Daoy (cell line): ENCODE measurements at regions not wholly inside any gene's neighbourhood (a gene's known extent, or its start where the extent isn't known, plus 50 kb on each side); places are given as distances from the start of the nearest gene placed in this dataset.
"Not testable (repeated sequence)": the region's sequence is repeated elsewhere in the genome, so short reads cannot be mapped to it uniquely, and the experiment has no call there.

Experiments
- DNase-seq: peaks from one replicate; pipeline ENCODE4 v3.0.0-alpha.2; 2015; ENCODE audit warnings: low read depth

DNA sequence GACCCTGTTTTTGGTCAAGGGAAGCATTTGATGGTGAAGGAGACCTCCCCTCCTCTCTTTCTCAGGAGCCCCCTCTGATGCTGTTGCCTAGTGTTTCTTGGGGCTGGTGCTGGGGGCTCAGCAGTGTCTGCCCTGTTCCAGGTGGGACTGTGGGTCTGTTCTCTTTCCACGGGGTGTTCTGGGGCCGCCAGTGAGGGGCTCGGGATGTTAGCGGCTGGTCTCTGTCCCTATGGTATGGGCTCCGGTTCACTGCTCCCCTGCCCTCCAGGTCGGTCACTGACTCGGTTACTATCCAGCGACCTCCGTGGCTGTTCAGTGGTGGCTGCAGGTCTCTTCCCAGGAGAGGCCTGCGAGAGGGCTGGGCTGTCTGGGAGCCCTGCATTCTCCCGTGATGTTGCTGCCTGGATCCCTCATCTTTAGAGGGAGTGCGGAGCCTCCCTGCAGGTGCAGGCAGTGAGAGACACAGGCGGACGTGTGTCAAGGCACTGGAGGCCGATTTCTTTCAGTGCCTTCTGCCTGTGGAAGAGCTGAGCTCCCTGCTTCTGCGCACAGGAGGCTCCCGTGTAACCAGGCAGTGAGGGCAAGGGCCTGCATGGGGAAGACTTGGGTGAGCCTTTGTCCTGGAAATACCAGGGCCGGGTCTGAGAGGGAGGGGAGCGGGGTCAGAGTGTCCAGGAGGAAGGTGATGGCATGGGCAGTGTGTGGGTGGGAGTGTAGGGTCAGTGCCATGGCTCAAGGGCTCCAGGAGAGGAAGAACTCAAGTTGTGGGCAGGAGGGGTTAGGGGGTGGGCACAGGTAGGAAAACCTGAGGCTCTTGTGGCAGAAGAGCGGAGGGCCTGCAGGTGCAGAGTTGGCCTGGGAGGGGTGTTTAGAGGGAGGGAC, 362.6 kb downstream of the TMEM121 start:
- no peak for DNase-seq

DNA sequence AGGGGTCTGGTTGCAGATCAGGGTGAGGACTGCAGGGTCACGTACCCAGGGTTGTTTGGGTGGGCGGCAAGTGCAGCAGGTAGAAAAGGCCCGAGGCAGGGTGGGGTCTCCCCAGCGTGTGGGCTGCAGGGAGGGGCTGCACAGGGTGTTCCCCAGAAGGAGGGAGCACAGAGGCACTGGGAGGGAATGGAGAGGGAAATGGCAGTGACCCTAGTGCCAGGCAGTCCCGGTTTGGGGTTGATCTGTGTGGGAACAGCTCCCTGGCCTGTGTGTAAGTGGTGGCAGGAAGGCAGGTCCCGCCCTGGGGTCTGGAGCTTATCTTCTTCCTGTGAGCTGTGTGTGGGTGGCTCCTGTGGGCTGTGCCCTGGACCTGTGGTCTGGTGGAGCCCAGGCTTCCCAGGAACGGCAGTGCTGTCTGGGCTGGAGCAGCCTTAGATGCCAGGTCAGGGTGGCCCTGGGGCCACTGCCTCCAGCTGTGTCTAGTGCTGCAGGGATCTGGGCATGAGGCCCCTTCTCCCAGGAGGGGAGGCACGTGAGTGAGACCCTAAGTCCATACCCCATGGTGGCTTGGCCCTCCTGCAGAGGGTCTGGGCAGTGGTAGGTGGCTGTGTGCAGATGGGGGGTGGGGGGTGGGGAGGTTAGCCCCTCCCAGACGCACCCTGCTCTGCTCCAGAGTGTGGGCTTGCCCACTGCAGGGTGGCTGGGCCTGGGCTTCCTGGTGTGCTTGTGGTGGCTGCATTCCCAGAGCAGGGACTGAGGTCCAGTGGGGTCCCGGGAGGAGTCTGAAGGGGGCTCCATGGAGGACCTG, 363.5 kb downstream of the TMEM121 start:
- no peak for DNase-seq

DNA sequence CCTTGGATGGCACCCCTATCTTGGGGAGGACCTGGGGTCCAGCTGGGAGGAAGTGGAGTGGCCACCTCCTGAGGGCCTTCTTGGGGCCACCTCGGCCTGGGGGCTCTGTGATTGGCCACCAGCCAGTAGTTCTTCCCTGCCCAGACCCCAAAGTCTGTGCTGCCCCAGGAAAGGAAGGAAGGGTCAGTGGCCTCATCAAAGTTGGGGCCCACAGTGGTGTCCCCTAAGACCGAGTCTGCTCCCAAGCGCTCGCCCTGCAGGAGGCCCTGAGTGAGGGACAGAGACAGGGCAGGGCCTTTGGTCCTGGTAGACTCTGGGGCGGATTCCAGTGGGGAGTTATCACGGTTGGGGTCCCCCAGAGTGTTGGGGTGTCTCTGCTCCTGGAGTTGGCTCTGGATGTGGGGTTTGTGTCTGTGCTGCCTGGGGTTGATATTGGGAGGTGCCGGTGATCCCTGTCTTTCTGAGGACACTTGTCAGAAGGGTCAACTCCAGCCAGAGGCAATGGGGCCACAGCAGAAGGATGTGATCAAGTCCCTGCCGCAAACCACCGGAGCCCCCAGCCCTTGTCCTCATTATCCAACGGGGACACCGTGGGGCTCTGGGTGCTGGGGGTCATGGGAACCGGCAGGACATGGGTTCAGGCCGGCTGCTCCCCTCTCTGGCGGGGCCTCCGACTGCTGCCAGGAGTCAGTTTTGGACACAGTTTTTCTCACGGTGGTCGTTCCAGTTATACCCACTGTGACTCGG, 364.3 kb downstream of the TMEM121 start:
- no peak for DNase-seq

DNA sequence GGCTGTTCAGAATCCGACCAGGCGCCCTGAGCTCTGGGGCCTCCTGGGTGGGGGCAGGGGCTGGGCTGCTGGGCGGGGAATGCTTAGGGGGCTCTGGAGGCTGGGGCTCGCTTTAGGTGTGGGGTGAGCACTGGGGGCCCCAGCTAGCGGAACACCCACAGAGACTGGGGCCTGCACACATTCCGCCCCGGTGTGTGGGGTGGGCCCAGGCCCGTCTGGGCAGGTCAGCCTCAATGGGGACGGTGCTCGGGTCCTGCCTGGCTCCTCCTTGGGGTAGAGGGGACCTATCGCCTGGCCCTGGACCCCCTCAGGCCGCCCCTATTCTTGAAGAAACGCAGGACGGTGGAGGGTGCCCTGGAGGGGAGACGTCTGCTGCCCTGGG, 364.8 kb downstream of the TMEM121 start:
- no peak for DNase-seq

DNA sequence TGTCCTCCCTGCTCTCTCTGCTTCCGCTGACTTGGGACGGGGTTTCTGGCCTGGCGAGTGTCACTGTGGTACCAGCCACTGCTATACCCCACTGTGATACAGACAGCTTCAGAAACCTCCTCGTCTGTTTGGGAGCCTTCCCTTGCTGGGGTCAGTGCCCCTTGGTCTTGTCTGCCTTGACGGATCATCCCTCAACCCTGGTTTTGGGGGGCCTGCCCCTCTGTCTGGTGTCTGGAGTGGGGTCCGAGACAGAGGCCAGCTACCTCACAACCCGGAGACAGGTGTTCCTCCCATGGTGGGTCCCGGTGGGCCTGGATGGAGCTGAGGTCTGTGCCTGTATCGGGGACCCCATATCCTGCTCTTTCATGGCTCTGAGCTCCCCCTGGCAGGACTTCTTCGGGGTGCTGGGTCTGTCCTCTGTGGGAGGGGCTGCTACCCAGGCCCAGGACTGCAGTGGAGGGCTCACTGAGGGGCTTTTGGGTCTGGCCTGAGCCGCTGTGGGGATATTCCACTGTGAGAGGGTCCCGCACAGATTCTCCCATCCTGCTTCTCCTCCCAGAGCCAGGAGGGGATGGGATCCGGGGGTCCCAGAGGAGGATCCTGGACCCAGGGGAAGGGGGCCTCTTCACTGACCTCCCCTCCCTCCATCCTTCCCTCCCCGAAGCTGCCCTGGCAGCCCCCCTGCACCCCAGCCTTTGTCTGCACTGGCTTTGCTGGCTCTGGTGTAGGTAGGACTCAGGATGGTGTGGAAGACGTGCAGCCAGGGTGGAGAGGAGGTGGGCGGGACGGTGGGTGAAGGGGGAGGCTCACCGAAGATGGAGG, 365.5 kb downstream of the TMEM121 start:
- no peak for DNase-seq

DNA sequence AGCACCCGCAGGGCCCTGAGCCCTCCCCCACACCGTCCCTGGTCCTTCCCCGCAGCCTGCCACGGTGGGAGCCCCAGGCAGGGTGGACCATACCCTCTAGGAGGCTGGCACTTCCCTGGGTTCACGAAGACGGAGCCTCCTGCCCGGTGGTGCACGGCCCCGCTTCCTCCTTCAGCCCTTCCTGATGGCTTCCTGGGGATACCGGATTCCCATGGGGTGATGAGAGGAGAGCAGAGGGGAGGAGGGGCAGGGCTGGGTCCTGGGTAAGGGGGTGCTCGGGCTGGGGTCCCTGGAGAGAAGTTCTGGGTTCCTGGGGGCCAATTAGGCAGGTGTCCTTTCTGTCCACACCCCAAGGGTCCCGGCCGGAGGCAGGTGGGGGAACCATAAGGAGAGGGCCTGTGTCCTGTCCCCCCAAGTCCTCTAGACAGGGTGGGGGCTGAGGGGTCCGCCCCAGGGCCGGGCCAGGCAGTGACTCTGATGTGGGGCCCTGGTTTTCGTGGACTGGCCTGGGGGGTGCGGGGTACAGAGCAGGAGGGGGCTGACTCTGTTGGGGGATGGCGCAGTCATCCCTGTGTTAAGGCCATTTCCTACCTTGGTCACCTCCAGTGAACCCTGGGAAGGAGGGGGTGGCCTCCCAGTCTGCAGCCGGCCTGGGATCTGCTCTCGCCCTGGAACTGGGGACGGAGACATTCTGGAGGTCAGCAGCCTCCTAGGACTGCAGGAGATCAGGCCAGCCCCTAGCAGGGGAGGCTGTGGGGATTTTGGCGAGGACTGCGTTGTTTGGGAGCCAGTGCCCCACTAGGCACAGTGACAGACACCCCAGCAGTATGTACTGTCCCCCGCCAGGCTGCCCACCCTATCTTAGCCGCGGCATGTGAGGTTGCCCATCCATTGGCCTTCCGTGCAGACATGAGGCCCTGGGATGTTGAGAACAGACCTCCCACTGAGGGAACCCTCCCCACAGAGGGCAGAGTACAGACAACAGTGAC, 366.4 kb downstream of the TMEM121 start:
- DNase-seq: not testable (repeated sequence)

DNA sequence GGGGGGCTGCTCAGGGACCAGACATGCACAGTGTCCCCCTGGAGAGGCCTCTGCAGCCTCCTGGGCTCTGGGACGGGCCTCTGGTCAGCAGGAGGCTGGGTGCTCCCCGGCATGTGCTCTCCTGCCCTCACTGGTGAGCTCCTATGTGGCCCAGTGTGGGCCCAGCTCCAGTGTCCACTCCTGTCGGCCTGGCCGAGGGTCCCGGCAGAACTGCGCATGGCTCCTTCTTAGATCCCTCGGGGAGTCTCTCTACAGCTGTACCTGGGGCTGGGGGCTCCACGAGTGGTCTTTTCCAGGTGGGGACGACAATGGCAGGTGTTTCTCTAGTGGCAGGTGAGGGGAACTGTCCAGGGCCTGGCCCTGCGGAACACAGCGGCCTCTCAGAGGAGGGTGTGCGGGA, 367.3 kb downstream of the TMEM121 start:
- not testable (repeated sequence) for DNase-seq

DNA sequence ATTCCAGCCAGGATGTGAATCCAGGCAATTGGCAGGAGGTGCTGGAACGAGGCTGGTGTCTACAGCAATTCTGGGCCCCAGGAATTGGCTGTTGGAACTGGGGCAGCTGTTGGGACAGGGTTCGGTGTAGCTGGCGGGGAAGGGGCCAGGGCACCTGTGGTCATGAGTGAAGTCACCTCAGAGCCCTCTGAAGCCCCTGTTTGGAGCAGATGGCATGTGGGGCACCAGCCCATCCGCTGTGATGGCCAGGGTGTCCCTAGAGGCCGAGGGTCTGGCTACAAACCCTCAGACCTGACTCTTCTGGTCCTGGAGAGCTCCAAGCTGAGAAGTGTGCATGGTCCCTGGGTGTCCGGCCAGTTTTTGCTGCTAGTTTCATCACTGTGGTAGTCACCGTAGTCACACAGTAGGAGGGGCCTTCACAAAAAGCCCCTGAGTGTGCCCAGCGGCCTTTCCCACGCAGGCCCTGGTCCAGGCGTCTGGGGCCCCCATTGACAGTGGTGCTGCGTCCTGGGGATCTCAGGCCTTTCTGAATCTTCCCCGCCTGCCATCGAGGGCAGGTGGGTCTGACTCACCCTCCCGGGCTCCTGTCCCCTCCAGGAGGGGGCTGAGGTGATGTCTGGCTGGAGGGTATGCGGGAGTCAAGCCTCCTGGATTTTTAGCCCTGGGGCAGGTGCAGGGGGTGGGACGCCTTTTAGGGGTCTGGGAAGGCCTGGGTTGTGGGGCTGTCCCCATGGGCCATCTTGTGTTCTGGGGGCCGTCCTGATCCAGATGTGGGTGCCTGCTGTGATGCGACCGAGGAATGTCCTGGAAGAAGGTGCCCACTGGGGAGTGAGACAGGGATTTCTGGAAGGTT, 368.0 kb downstream of the TMEM121 start:
- no peak for DNase-seq

DNA sequence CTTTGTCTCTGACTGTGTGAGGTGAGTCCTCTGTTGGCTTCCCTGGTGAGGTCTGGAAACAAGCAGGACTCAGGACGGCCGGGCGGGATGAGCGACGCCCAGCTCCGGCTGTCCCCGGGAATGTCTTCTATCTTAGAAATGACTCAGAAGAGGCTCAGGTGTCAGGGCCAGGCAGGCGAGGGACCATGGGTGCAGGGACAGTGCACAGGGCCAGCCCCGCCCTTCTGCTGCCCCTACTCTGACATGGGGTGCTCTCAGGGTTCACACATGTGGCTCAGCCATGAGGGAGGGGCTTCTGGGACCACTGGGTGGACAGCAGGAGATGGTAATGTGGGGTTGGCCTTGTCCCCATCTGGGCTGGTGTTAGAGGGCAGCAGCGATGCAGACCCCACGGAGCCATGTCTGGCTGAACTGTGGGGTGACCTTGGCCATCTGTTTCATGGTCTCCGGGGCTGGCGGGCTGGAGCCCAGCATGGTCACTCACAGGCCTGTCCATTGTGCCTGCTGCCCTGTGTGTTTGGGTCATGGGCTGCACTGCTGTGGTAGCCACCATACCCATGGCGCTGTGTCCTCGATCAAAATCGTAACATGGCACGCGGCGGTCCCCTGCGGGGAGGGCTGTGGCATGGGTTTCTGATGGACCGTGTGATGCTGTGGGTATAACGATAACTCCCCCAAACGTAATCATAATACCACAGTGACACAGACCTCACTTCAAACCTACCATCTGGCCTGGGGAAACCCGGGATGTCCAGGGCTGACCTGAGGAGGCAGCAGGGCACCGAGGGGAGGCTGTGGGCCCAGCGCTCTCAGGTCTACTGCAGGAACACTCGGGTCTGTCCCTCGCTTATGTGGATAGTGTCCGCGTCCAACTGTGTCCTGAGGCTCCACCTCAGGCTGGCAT, 368.8 kb downstream of the TMEM121 start:
- DNase-seq: no peak

DNA sequence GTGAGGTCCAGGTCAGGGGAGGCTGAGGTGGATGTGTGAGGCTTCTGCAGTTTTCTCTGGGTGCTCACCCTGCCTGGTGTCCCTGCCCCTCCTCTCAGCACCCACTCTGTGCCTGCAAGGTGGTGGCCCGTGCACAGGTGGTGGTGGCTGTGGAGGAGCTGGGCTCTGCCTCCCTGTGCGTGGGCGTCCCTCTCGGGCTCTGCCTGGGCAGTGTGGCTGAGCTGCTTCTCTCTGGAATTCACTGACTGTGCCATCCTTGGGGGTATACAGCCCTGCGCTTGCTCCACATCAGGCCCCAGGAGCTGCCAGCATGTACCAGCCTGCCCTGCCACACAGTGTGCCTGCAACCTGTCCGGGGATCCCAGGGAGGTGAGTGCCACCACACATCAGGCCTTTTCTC, 369.8 kb downstream of the TMEM121 start:
- not testable (repeated sequence) for DNase-seq

DNA sequence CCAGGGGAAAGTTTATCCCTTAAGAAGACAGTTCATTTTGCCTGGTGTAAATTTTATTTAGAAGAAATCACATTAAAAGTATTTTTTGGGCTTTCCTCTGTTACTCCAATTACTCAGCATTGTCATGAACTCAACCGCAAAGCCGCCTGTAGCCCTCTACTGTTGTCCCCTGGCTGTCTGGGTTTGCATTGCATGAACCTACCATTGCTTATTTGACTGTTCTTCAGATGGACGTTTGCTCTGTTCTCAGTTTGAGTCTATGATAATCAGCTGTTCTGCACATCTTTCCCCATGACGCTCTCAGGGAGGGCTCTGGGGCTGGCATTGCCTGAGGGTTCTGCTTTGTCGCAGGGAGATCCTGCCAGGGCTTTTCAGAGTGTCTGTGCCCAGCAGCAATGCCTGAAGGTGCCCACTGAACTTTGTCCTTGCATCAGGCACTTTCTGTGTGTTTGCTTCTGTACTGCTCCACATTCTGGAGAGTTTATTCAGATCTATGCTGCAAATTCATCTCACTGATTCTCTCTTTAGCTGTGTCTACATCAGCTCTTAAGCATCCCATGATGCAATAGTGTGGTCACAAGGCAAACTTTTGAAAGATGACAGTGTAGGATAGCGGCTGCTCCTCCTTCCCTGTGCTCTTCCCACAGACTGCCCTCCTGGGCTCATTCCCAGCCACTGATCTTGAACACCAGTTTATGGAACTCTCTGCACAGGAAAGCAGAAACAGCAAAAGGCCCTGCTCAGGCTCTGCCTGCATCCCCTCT, 370.8 kb downstream of the TMEM121 start:
- not testable (repeated sequence) for DNase-seq

DNA sequence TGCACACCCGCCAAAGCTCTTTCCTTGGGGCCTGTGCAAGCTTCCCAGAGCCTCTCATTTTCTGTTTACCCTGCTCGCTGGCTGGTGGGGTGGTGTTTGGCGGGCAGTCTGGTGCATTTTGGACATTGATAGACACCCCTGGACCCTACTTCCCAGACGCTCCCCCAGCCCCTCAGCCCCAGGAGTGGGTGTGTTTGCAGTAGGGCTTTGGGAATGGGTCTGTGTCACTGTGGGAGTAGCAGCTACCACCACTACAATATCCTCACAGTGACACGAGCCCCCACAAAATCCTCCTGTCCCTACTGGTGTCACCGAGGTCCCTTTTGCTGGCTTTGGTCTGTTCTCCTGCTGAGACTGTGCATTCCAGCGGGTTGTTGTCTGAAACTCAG, 371.3 kb downstream of the TMEM121 start:
- no peak for DNase-seq

DNA sequence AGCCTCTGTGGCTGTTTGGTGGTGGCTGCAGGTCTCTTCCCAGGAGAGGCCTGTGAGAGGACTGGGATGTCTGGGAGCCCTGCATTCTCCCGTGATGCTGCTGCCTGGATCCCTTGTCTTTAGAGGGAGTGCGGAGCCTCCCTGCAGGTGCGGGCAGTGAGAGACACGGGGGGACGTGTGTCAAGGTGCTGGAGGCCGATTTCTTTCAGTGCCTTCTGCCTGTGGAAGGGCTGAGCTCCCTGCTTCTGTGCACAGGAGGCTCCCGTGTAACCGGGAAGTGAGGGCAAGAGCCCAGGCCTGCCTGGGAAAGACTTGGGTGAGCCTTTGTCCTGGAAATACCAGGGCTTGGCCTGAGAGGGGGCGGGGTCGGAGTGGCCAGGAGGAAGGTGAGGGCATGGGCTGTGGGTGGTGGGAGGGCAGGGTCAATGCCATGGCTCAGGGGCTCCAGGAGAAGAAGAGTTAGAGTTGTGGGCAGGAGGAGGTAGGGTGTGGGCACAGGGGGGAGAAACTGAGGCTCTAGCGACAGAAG, 372.2 kb downstream of the TMEM121 start:
- no peak for DNase-seq

DNA sequence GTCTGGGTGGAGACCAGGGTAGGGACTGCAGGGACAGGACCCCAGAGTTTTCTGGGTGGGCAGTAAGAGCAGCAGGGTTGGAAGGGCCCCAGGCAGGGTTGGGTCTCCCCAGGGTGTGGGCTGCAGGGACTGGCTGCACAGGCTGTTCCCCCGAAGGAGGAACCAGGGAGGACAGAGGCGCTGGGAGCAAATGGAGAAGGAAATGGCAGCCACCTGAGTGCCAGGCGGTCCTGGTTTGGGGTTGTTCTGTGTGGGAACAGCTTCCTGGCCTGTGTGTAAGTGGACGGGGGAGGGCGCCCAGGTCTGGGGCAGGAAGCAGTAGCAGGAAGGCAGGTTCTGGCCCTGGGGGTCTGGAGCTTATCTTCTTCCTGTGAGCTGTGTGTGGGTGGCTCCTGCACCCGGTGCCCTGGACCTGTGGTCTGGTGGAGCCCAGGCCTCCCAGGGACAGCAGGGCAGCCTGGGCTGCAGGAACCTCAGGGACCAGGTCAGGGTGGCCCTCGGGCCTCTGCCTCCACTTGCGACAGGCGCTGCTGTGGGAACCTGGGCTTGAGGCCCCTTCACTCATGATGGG, 372.8 kb downstream of the TMEM121 start:
- no peak for DNase-seq

DNA sequence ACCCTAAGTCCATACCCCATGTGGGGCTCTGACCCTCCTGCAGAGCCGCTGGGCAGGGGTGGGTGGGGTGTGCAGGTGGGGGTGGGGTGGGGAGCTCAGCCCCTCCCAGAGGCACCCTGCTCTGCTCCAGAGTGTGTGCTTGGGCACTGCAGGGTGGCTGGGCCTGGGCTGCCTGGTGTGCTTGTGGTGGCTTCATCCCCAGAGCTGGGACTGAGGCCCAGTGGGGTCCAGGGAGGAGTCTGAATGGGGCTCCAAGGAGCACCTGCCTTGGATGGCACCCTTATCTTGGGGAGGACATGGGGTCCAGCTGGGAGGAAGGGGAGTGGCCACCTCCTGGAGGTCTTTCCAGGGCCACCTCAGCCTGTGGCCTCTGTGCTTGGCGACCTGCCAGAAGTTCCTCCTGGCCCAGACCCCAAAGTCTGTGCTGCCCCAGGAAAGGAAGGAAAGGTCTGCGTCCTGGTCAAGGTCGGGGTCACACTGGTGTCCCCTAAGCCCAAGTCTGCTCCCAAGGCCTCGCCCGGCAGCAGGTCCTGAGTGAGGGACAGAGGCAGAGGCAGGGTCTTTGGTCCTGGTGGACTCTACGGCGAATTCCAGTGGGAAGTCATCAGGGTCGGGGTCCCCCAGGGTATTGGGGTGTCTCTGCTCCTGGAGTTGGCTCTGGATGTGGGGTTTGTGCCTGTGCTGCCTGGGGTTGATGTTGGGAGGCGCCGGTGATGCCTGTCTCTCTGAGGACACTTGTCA, 373.4 kb downstream of the TMEM121 start:
- no peak for DNase-seq
